Endothelial cell (in vitro differentiated cells): ENCODE measurements at regions not wholly inside any gene's neighbourhood (a gene's known extent, or its start where the extent isn't known, plus 50 kb on each side); places are given as distances from the start of the nearest gene placed in this dataset.

Experiments
- DNase-seq: peaks from one replicate; pipeline ENCODE4 v3.0.0; 2021; ENCODE audit warnings: low spot score
- H3K27ac Mint-ChIP-seq: one replicate; pipeline ENCODE4 v1.8.0; 2021; ENCODE audit warnings: mixed read lengths, inconsistent platforms; ENCODE audit not compliant: unreplicated experiment
- H3K27me3 Mint-ChIP-seq: one replicate; pipeline ENCODE4 v1.8.0; 2021; ENCODE audit warnings: mild to moderate bottlenecking, moderate library complexity, mixed read lengths, inconsistent platforms; ENCODE audit not compliant: unreplicated experiment
- H3K36me3 Mint-ChIP-seq: one replicate; pipeline ENCODE4 v1.8.0; 2021; ENCODE audit warnings: mild to moderate bottlenecking, low read depth, mixed read lengths, inconsistent platforms; ENCODE audit not compliant: unreplicated experiment
- H3K4me1 Mint-ChIP-seq: one replicate; pipeline ENCODE4 v1.8.0; 2021; ENCODE audit warnings: mild to moderate bottlenecking, mixed read lengths, inconsistent platforms; ENCODE audit not compliant: unreplicated experiment
- H3K4me3 Mint-ChIP-seq: one replicate; pipeline ENCODE4 v1.8.0; 2021; ENCODE audit warnings: mild to moderate bottlenecking, mixed read lengths, inconsistent platforms; ENCODE audit not compliant: unreplicated experiment
- H3K9me3 Mint-ChIP-seq: one replicate; pipeline ENCODE4 v1.8.0; 2021; ENCODE audit warnings: mixed read lengths, inconsistent platforms; ENCODE audit not compliant: unreplicated experiment
- TF ChIP-seq, protein P1 (sequence below): fragments of 200-600 bp; sonication (generic); IDR thresholded peaks from one replicate; pipeline ENCODE4 v1.5.0; 2021; ENCODE audit warnings: antibody characterized with exemption; ENCODE audit not compliant: unreplicated experiment

DNA sequence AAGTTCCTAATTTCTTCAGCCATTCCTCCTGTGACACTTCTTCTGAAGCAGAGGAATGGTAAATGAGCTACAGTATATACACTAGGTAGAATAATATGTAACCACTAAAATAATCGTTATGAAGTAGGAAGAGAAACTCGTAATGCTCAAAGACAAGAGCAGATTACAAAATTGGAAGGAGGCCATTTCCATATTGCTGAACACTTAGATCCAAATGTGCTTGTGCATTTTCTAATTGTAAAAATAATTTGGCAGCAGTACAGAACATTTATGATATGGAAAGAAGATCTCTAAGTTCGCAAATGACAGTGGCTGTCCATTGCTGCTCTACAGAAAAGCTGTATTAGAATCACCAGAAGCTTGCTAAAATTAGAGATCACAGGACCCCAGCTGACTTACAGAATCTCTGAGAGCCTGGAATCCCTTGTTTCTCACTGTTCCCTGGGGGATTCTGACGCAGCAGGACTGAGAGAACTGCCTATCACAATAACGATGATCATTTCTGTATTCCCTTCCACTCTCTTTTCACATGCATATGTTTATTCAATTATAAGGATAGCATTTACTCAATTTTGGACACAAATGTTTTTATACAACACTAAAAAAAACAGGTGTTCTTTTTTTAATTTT is 242.1 kb downstream of the OMA1 start:
- Mint-ChIP-seq H3K4me1 (no peaks in the 10 kb centered on the region), H3K27me3 (no peaks in the 10 kb centered on the region), H3K36me3 (no peaks in the 10 kb centered on the region), H3K9me3 (no peaks in the 10 kb centered on the region), H3K27ac (no peak overlapping the region), H3K4me3 (no peak overlapping the region)
- TF ChIP-seq, protein P1, sequence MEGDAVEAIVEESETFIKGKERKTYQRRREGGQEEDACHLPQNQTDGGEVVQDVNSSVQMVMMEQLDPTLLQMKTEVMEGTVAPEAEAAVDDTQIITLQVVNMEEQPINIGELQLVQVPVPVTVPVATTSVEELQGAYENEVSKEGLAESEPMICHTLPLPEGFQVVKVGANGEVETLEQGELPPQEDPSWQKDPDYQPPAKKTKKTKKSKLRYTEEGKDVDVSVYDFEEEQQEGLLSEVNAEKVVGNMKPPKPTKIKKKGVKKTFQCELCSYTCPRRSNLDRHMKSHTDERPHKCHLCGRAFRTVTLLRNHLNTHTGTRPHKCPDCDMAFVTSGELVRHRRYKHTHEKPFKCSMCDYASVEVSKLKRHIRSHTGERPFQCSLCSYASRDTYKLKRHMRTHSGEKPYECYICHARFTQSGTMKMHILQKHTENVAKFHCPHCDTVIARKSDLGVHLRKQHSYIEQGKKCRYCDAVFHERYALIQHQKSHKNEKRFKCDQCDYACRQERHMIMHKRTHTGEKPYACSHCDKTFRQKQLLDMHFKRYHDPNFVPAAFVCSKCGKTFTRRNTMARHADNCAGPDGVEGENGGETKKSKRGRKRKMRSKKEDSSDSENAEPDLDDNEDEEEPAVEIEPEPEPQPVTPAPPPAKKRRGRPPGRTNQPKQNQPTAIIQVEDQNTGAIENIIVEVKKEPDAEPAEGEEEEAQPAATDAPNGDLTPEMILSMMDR = no peak
- DNase-seq = no peak

GRCh38 chr1:58303841-58304240 is 242.7 kb downstream of the OMA1 start:
- TF ChIP-seq, protein P1 = no peak
- Mint-ChIP-seq H3K4me1 (no peaks in the 10 kb centered on the region), H3K9me3 (no peaks in the 10 kb centered on the region), H3K4me3 (no peak overlapping the region), H3K36me3 (no peaks in the 10 kb centered on the region), H3K27me3 (no peaks in the 10 kb centered on the region), H3K27ac (no peak overlapping the region)
- no peak for DNase-seq

- TF ChIP-seq, protein P1 = no peak
- Mint-ChIP-seq H3K27ac (no peak overlapping the region), H3K4me1 (no peaks in the 10 kb centered on the region), H3K36me3 (no peaks in the 10 kb centered on the region), H3K27me3 (no peaks in the 10 kb centered on the region), H3K9me3 (no peaks in the 10 kb centered on the region), H3K4me3 (no peak overlapping the region)
- DNase-seq = no peak
Observed at GRCh38 chr1:58293388-58293787, 253.1 kb downstream of the OMA1 start.

DNA sequence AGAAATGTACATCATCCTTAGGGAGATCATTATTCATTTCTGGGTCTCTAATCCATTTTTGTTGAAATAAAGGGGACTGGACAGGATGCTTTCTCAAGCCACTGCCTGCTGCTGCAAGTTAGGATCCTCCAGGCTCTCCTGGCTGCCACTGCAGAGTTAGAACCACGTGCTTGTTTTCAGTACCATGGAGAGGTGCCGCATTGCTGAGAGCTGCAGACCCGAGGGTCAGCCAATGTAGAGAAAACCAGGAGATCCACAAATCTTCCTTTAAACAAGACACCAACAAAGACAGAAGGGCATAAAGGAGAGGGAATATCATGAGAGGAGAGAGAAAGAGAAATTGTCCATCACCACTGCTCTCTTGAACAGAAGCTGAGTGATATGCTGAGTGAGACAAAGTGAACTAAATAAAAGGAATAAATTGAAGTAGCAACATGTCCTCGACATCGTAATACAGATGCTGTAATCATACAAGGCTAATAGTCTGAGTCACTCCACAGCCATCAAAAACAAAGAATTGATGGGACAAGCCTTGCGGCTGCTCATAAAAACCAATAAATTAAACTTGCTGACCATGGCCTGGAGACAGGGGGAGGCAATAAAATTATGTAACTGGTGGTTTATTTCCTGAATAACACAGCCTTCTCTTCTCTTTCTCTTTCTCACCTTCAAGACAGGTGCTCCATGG is 255.7 kb downstream of the OMA1 start:
- no peak overlapping the region for H3K27ac Mint-ChIP-seq

DNA sequence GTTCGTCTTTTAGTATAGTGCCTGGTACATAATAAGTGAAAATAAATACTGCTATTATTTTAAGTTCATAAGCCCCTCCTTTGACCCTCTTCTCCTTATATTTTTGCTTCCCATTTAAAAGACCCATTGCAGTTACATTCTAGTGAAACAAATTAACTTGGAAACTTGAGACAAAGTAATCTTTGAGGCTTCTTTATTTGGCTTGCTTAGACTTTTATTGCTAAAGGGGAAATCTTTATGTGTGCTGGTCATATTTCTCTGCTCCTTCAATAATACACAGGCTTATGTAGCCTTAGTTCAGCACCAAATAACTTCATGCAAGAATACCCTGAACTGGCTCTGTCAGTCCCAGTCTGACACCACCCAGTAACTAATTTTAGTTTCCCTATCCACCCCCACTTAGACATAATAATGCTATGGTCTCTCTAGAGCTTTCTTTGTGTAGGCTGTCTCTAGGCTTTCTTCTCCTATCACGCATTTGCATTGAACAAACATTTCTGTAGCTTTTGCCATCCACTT is 257.8 kb downstream of the OMA1 start:
- Mint-ChIP-seq H3K27me3 (no peaks in the 10 kb centered on the region), H3K4me1 (no peaks in the 10 kb centered on the region), H3K27ac (no peak overlapping the region), H3K9me3 (no peaks in the 10 kb centered on the region), H3K36me3 (no peaks in the 10 kb centered on the region), H3K4me3 (no peak overlapping the region)
- TF ChIP-seq, protein P1 = no peak
- no peak for DNase-seq

More for the DNA sequence above, 255.7 kb downstream of the OMA1 start:
- TF ChIP-seq, protein P1 = no peak
- Mint-ChIP-seq H3K4me3 (no peak overlapping the region), H3K9me3 (no peaks in the 10 kb centered on the region), H3K36me3 (no peaks in the 10 kb centered on the region), H3K4me1 (no peaks in the 10 kb centered on the region), H3K27me3 (no peaks in the 10 kb centered on the region)
- DNase-seq = peak; percentile 70
